ENCODE measurements at regions not wholly inside any gene's neighbourhood (a gene's known extent, or its start where the extent isn't known, plus 50 kb on each side); places are given as distances from the start of the nearest gene placed in this dataset.

DNA sequence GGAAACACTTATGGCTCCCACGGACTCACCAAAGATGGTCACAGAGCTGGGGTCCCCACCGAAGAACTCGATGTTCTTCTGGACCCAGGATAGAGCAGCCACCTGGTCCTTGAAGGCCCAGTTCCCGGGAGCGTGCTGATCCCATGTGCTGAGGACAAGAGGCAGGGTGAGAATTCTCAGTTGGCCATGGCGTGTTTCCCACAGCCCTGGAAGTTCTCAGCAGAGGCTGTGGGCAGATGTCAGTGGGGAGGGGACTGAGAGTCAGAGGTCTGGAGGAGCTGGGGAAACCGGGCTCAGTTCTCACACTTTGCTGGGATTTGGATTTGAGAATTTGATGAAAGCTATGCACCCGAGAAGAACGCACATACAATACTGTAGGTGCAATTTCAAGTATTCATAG lies 193.3 kb downstream of the BCR start:
- Histone ChIP-seq H3K56ac (ENCODE audit: insufficient read length, low read depth, low read length) (no peak overlapping the region), H2BK12ac (ENCODE audit: insufficient read length, low read depth, low read length) (no peak overlapping the region), H2BK20ac (ENCODE audit: low read depth, low read length, poor library complexity, severe bottlenecking) (no peak overlapping the region), H3K27me3 (ENCODE audit: insufficient read depth, low read length) (peaks cover 31% of the 10 kb centered on the region), H4K8ac (replicated peaks; ENCODE audit: insufficient read length, low read depth, low read length) (no peak overlapping the region), H3K23me2 (ENCODE audit: insufficient read length, low read depth, low read length, poor library complexity, severe bottlenecking) (no peaks in the 10 kb centered on the region), H3K4ac (ENCODE audit: low read depth, low read length) (no peak overlapping the region), H2BK15ac (ENCODE audit: low read depth, low read length) (no peak overlapping the region), H3K4me2 (ENCODE audit: insufficient read depth, insufficient read length, low read length) (no peak overlapping the region), H3K79me1 (ENCODE audit: insufficient read depth, low read depth, low read length, poor library complexity, severe bottlenecking) (no peaks in the 10 kb centered on the region), H4K20me1 (ENCODE audit: control insufficient read depth, insufficient read depth, insufficient read length) (no peaks in the 10 kb centered on the region), H4K5ac (ENCODE audit: insufficient read length, low read depth, low read length) (no peak overlapping the region), H2BK120ac (ENCODE audit: low read depth, low read length, poor library complexity, severe bottlenecking) (no peak overlapping the region), H4K91ac (ENCODE audit: insufficient read length, low read depth, low read length) (no peak overlapping the region), H2AFZ (ENCODE audit: low read length) (no peak overlapping the region), H2BK5ac (ENCODE audit: insufficient read length, low read length) (no peak overlapping the region), H3K9me3 (ENCODE audit: control insufficient read depth, low read depth, low read length) (no peaks in the 10 kb centered on the region), H2AK5ac (ENCODE audit: insufficient read length, low read length) (no peak overlapping the region), H3K14ac (ENCODE audit: insufficient read depth, low read length) (no peak overlapping the region), H3K4me1 (ENCODE audit: insufficient read depth, low read length) (no peaks in the 10 kb centered on the region), H3K27ac (ENCODE audit: insufficient read length, low read depth, low read length) (no peak overlapping the region), H3K18ac (ENCODE audit: insufficient read length, low read depth, low read length) (no peak overlapping the region), H3K79me2 (ENCODE audit: insufficient read depth, low read length) (no peaks in the 10 kb centered on the region), H3K9ac (ENCODE audit: extremely low read depth, insufficient read length, low read length) (no peak overlapping the region), H3T11ph (ENCODE audit: low read length) (no peak overlapping the region), H3K23ac (ENCODE audit: insufficient read length, low read depth, low read length) (no peak overlapping the region)
- TF ChIP-seq, protein P1, sequence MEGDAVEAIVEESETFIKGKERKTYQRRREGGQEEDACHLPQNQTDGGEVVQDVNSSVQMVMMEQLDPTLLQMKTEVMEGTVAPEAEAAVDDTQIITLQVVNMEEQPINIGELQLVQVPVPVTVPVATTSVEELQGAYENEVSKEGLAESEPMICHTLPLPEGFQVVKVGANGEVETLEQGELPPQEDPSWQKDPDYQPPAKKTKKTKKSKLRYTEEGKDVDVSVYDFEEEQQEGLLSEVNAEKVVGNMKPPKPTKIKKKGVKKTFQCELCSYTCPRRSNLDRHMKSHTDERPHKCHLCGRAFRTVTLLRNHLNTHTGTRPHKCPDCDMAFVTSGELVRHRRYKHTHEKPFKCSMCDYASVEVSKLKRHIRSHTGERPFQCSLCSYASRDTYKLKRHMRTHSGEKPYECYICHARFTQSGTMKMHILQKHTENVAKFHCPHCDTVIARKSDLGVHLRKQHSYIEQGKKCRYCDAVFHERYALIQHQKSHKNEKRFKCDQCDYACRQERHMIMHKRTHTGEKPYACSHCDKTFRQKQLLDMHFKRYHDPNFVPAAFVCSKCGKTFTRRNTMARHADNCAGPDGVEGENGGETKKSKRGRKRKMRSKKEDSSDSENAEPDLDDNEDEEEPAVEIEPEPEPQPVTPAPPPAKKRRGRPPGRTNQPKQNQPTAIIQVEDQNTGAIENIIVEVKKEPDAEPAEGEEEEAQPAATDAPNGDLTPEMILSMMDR (conservative IDR thresholded peaks at IDR 0.05) = no peak
- Mint-ChIP-seq H3K4me1 (peaks cover 0 to 24% of the 10 kb centered on the region in 2 experiments; a peak in 3 of 4 replicates), H3K27me3 (ENCODE audit: low read depth) (peaks cover 93% of the 10 kb centered on the region), H3K27ac (no peak overlapping the region), H3K9me3 (no peaks in the 10 kb centered on the region), H3K4me3 (no peak overlapping the region), H3K36me3 (ENCODE audit: insufficient read depth in 1 of 3, low read depth in 3 of 3) (no peaks in the 10 kb centered on the region)
- no CpG with 5 or more reads among the region's 9 CpGs for WGBS (ENCODE audit: extremely low coverage, insufficient read length, low lambda C conversion rate)
- no peak for DNase-seq

Measured in H9 (cell line).